Kidney (tissue), 13 donors: ENCODE measurements at regions not wholly inside any gene's neighbourhood (a gene's known extent, or its start where the extent isn't known, plus 50 kb on each side); places are given as distances from the start of the nearest gene placed in this dataset.

Experiments
- DNase-seq, 5 donors: peaks; one replicate each; pipeline ENCODE4 v3.0.0-alpha.2; 2013 to 2020
- FAIRE-seq: peaks from 2 replicates; lab custom pipeline; 2012; peaks lifted over from hg19 to GRCh38; lab: Jason Lieb, UNC
- H3K27ac ChIP-seq, 2 donors: one replicate each; pipeline ENCODE4 v1.7.0; 2013; ENCODE audit warnings: low read depth in 2 of 2, low read length in 2 of 2, inconsistent platforms in 1 of 2
- H3K27me3 ChIP-seq: one replicate; pipeline ENCODE4 v1.7.1; 2013; ENCODE audit warnings: low read length, inconsistent platforms; ENCODE audit not compliant: control insufficient read depth, insufficient read depth
- H3K36me3 ChIP-seq, 3 donors: one replicate each; pipeline versions ENCODE4 v1.7.0 to v1.7.1; 2013; ENCODE audit warnings: low read length in 3 of 3, control low read depth in 1 of 3, inconsistent platforms in 1 of 3; ENCODE audit not compliant: insufficient read depth in 3 of 3, control insufficient read depth in 2 of 3
- H3K4me1 ChIP-seq, 3 donors: one replicate each; pipeline versions ENCODE4 v1.7.0 to v1.7.1; 2013; ENCODE audit warnings: low read length in 3 of 3, inconsistent platforms in 1 of 3, low read depth in 1 of 3; ENCODE audit not compliant: control insufficient read depth in 2 of 3, insufficient read depth in 2 of 3
- H3K4me3 ChIP-seq, 3 donors: one replicate each; pipeline versions ENCODE4 v1.7.0 to v1.8.1; 2013; ENCODE audit warnings: low read length in 3 of 3, control low read depth in 1 of 3, inconsistent platforms in 1 of 3
- H3K9ac ChIP-seq, 3 donors: one replicate each; pipeline versions ENCODE4 v1.7.0 to v1.7.1; 2013; ENCODE audit warnings: low read length in 3 of 3, control low read depth in 1 of 3, inconsistent platforms in 1 of 3
- H3K9me3 ChIP-seq, 3 donors: one replicate each; pipeline versions ENCODE4 v1.7.0 to v1.7.1; 2013; ENCODE audit warnings: low read length in 3 of 3, control low read depth in 1 of 3, inconsistent platforms in 1 of 3; ENCODE audit not compliant: control insufficient read depth in 2 of 3, insufficient read depth in 1 of 3
- CTCF ChIP-seq: IDR thresholded peaks from 3 replicates; pipeline ENCODE4 v1.5.1; 2012; ENCODE audit warnings: mild to moderate bottlenecking, moderate library complexity, borderline replicate concordance; ENCODE audit not compliant: insufficient read depth; ENCODE audit errors: extremely low read depth
- intact Hi-C: fragments of 100-400 bp; cut with DNase I; formaldehyde crosslinking; loops from one replicate; pipeline ENCODE4 v1.11.1; 2022
- donor health status: control.
- donor health status: control.
- donor health status: control.
- donor health status: control.
- donor health status: control.
- donor health status: DM: yes; HTN: yes; CAD: no.
- donor health status: Normal renal cell carcinoma (clear cell type).

DNA sequence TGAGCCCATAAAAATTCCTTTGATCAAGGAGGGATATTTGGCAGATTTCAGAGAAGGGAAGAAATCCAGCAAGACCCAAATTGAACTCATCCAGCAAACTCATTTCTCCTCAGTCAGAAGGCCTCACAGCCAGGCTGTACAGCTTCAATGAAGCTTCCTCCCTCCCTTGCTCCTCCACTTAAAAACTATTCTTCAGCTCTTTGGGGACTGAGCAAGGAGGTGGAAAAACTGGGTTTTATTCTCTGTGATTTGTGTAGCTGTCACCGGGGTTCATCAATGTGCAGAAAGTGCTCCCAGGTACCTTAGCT is 158.7 kb upstream of the ZNF184 start:
- no peak for TF ChIP-seq CTCF
- no peak for DNase-seq

GRCh38 chr6:27630727-27631608 is 158.1 kb upstream of the ZNF184 start:
- FAIRE-seq: no peak

More for the DNA sequence above, 158.7 kb upstream of the ZNF184 start:
- Histone ChIP-seq H3K27me3 (peaks cover 15% of the 10 kb centered on the region), H3K4me3 (no peak overlapping the region), H3K4me1 (no peaks in the 10 kb centered on the region), H3K36me3 (no peaks in the 10 kb centered on the region), H3K27ac (no peak overlapping the region), H3K9me3 (peaks cover 0 to 4% (median 3%) of the 10 kb centered on the region in 3 donors), H3K9ac (no peak overlapping the region)
- FAIRE-seq: no peak
- intact Hi-C loops: no loop called here

DNA sequence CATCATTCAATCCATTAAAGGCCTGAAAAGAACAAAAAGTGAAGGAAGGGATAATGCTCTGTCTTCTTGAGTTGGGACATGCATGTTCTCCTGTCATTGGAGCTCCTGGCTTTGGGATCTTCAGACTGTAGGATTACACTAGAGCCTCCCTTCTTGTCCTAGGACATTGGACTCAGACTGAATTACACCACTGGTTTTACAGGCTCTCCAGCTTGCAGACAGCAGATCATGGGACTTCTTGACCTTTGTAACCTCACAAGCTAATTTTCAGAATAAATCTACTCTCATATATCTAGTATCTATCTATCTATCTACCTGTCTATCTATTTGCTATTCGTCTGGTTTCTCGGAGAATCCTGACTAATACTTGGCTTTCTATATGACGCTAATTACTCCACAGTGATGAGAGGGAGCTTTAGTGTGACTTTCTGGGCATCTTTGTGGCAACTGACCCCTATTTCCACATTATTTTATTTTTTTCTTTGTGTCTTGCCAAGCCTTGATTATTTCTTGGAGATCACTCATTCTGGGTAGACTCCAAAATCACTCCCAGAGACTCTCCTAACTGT is 151.9 kb upstream of the ZNF184 start:
- Histone ChIP-seq H3K27me3 (no peaks in the 10 kb centered on the region), H3K9ac (no peak overlapping the region)
- FAIRE-seq: no peak

More at GRCh38 chr6:27630727-27631608, 158.1 kb upstream of the ZNF184 start:
- no peak overlapping the region for H3K9ac ChIP-seq
- H3K27me3 ChIP-seq: peaks cover 15% of the 10 kb centered on the region
- peak in 4 of 5 donors; percentile 70 to 82 (median 76) for DNase-seq
- no peaks in the 10 kb centered on the region for H3K4me1 ChIP-seq
- no peak for TF ChIP-seq CTCF
- no peak overlapping the region for H3K27ac ChIP-seq
- peak overlapping the region in 1 of 3 donors; percentile 37 for H3K4me3 ChIP-seq
- intact Hi-C loops: no loop called here
- H3K9me3 ChIP-seq: peaks cover 0 to 4% (median 3%) of the 10 kb centered on the region in 3 donors
- H3K36me3 ChIP-seq: no peaks in the 10 kb centered on the region

More for the DNA sequence above, 151.9 kb upstream of the ZNF184 start:
- Histone ChIP-seq H3K9me3 (no peaks in the 10 kb centered on the region), H3K27ac (no peak overlapping the region), H3K36me3 (no peaks in the 10 kb centered on the region), H3K4me3 (no peak overlapping the region), H3K4me1 (no peaks in the 10 kb centered on the region)
- DNase-seq: no peak
- intact Hi-C loops: no loop called here
- no peak for TF ChIP-seq CTCF
